GM23338 (cell line): ENCODE measurements at regions not wholly inside any gene's neighbourhood (a gene's known extent, or its start where the extent isn't known, plus 50 kb on each side); places are given as distances from the start of the nearest gene placed in this dataset.

Experiments used
- ATAC-seq: fragments of 200-7000 bp; cut with Tn5 transposase; 3 replicates; pipeline ENCODE4 v1.9.1; 2020
- DNase-seq: peaks from one replicate; pipeline ENCODE4 v3.0.0-alpha.2; 2015; ENCODE audit warnings: low spot score
- H2AFZ ChIP-seq: fragments of 200-600 bp; sonication (generic); 2 replicates; pipeline ENCODE4 v1.8.0; 2016; ENCODE audit warnings: antibody characterized with exemption, mild to moderate bottlenecking, moderate library complexity
- H3F3A ChIP-seq: fragments of 200-600 bp; sonication (generic); replicated peaks from 2 replicates; pipeline ENCODE4 v1.8.0; 2017; ENCODE audit warnings: antibody characterized with exemption, mixed run types, low read depth
- H3K27ac ChIP-seq: fragments of 200-600 bp; sonication (generic); 2 replicates; pipeline ENCODE4 v1.6.1; 2016; ENCODE audit warnings: low read depth
- H3K27me3 ChIP-seq: fragments of 200-600 bp; sonication (generic); 2 replicates; pipeline ENCODE4 v1.8.0; 2016; ENCODE audit warnings: mild to moderate bottlenecking, mixed run types, moderate library complexity; ENCODE audit not compliant: insufficient read depth
- H3K36me3 ChIP-seq: fragments of 200-600 bp; sonication (generic); 2 replicates; pipeline ENCODE4 v1.8.0; 2016; ENCODE audit warnings: mild to moderate bottlenecking; ENCODE audit not compliant: insufficient read depth
- H3K4me1 ChIP-seq: fragments of 200-600 bp; sonication (generic); 2 replicates; pipeline ENCODE4 v1.8.0; 2016; ENCODE audit warnings: mild to moderate bottlenecking, moderate library complexity; ENCODE audit not compliant: insufficient read depth
- H3K4me2 ChIP-seq: fragments of 200-600 bp; sonication (generic); 2 replicates; pipeline ENCODE4 v1.7.1; 2017; ENCODE audit warnings: mixed run types
- H3K4me3 ChIP-seq: fragments of 200-600 bp; sonication (generic); 2 replicates; pipeline ENCODE4 v1.6.1; 2016; ENCODE audit warnings: mixed run types
- H3K79me2 ChIP-seq: fragments of 200-600 bp; sonication (generic); replicated peaks from 2 replicates; pipeline ENCODE4 v1.8.0; 2017; ENCODE audit warnings: mild to moderate bottlenecking; ENCODE audit not compliant: insufficient read depth
- H3K9me2 ChIP-seq: fragments of 200-600 bp; sonication (generic); 2 replicates; pipeline ENCODE4 v1.8.0; 2017; ENCODE audit not compliant: insufficient read depth
- H4K20me1 ChIP-seq: fragments of 200-600 bp; sonication (generic); replicated peaks from 2 replicates; pipeline ENCODE4 v1.8.0; 2017; ENCODE audit warnings: mild to moderate bottlenecking; ENCODE audit not compliant: insufficient read depth
- H3K27ac Mint-ChIP-seq: 2 replicates; pipeline ENCODE4 v1.8.0; 2020; ENCODE audit warnings: inconsistent platforms, mild to moderate bottlenecking, moderate library complexity, mixed read lengths
- H3K27me3 Mint-ChIP-seq: 3 replicates; pipeline ENCODE4 v1.8.0; 2022; ENCODE audit warnings: low read depth, mild to moderate bottlenecking, moderate library complexity, mixed read lengths, inconsistent platforms; ENCODE audit not compliant: insufficient read depth, poor library complexity
- H3K36me3 Mint-ChIP-seq: 3 replicates; pipeline ENCODE4 v1.8.0; 2021; ENCODE audit warnings: low read depth, mild to moderate bottlenecking, inconsistent platforms, moderate library complexity, mixed read lengths
- H3K4me1 Mint-ChIP-seq: 3 replicates; pipeline ENCODE4 v1.8.0; 2020; ENCODE audit warnings: mild to moderate bottlenecking, inconsistent platforms, mixed read lengths
- H3K4me3 Mint-ChIP-seq: 3 replicates; pipeline ENCODE4 v1.8.0; 2021; ENCODE audit warnings: moderate library complexity, mild to moderate bottlenecking, inconsistent platforms, mixed read lengths
- H3K9me3 Mint-ChIP-seq: 3 replicates; pipeline ENCODE4 v1.8.0; 2020; ENCODE audit warnings: moderate library complexity, mild to moderate bottlenecking, inconsistent platforms, mixed read lengths
- CREB1 ChIP-seq: fragments of 250-450 bp; sonication (Bioruptor Pico); IDR thresholded peaks from 2 replicates; pipeline ENCODE4 v1.5.0; 2020; ENCODE audit warnings: low read depth, mild to moderate bottlenecking, moderate library complexity
- CTCF ChIP-seq, 2 experiments: fragments of 200-600 bp in 1 of 2; sonication (generic) in 1 of 2; conservative IDR thresholded peaks; 2 replicates each; pipeline versions ENCODE4 v1.5.1 to v1.6.1; 2016 to 2017; ENCODE audit warnings: antibody characterized with exemption in 2 of 2, low read depth in 2 of 2, mild to moderate bottlenecking in 2 of 2, moderate library complexity in 1 of 2
- ETS1 ChIP-seq: IDR thresholded peaks from 2 replicates; pipeline ENCODE4 v1.6.1; 2016; ENCODE audit warnings: antibody characterized with exemption
- EZH2 ChIP-seq: fragments of 200-600 bp; sonication (generic); IDR thresholded peaks from one replicate; pipeline ENCODE4 v1.8.0; 2017; ENCODE audit warnings: antibody characterized with exemption, mild to moderate bottlenecking, low read depth; ENCODE audit not compliant: unreplicated experiment
- EZH2phosphoT487 ChIP-seq: fragments of 200-600 bp; sonication (generic); IDR thresholded peaks from one replicate; pipeline ENCODE4 v1.8.1; 2018; ENCODE audit warnings: antibody characterized with exemption; ENCODE audit not compliant: unreplicated experiment
- NANOG ChIP-seq: IDR thresholded peaks from 2 replicates; pipeline ENCODE4 v1.6.1; 2016; ENCODE audit warnings: antibody characterized with exemption, borderline replicate concordance
- POLR2AphosphoS5 ChIP-seq: IDR thresholded peaks from 2 replicates; pipeline ENCODE4 v1.6.1; 2016; ENCODE audit warnings: antibody characterized with exemption, low read depth
- STAT1 ChIP-seq: IDR thresholded peaks from one replicate; pipeline ENCODE4 v1.6.1; 2016; ENCODE audit warnings: antibody characterized with exemption; ENCODE audit not compliant: unreplicated experiment
- ZNF114 ChIP-seq: fragments of 250-450 bp; sonication (Bioruptor Pico); IDR thresholded peaks from 2 replicates; pipeline ENCODE4 v1.5.0; 2020; ENCODE audit warnings: mild to moderate bottlenecking, moderate library complexity
- ZNF331 ChIP-seq: fragments of 250-450 bp; sonication (Bioruptor Pico); IDR thresholded peaks from 2 replicates; pipeline ENCODE4 v1.5.0; 2020; ENCODE audit warnings: low read depth, mild to moderate bottlenecking, moderate library complexity
- ZNF462 ChIP-seq: fragments of 250-450 bp; sonication (Bioruptor Pico); IDR thresholded peaks from 2 replicates; pipeline ENCODE4 v1.5.0; 2020; ENCODE audit warnings: mild to moderate bottlenecking, moderate library complexity

GRCh38 chr9:82598241-82599039 lies 464.5 kb downstream of the RASEF start:
- Mint-ChIP-seq H3K9me3 (no peaks in the 10 kb centered on the region), H3K4me1 (peaks cover 5% of the 10 kb centered on the region), H3K4me3 (no peak overlapping the region), H3K36me3 (no peaks in the 10 kb centered on the region), H3K27ac (no peak overlapping the region), H3K27me3 (no peaks in the 10 kb centered on the region)
- H3K4me1 ChIP-seq: no peaks in the 10 kb centered on the region
- no peak overlapping the region for H3K27ac ChIP-seq
- no peak for DNase-seq
- TF ChIP-seq ZNF114 (CRISPR knock-in tag): no peak
- no peak for TF ChIP-seq ETS1
- no peak for TF ChIP-seq STAT1
- no peak for TF ChIP-seq ZNF462
- TF ChIP-seq ZNF331 (CRISPR knock-in tag): no peak
- no peak for TF ChIP-seq EZH2
- no peak for TF ChIP-seq POLR2AphosphoS5
- TF ChIP-seq CREB1: no peak
- TF ChIP-seq NANOG: no peak
- no peak for TF ChIP-seq CTCF (conservative IDR thresholded peaks at IDR 0.05; ENCODE audit: low read depth in 2 of 2)
- TF ChIP-seq EZH2phosphoT487: no peak
- H3K79me2 ChIP-seq: no peaks in the 10 kb centered on the region
- H4K20me1 ChIP-seq: no peaks in the 10 kb centered on the region
- no peaks in the 10 kb centered on the region for H3F3A ChIP-seq
- H3K27me3 ChIP-seq: no peaks in the 10 kb centered on the region
- ATAC-seq: no peak
- no peak overlapping the region for H3K4me2 ChIP-seq
- H3K9me2 ChIP-seq: peaks cover 7% of the 10 kb centered on the region; the same call in 1 of the 2 replicates
- H2AFZ ChIP-seq: peak overlapping the region; percentile 8; the same call in 1 of the 2 replicates
- H3K4me3 ChIP-seq: no peak overlapping the region
- H3K36me3 ChIP-seq: no peaks in the 10 kb centered on the region
